ENCODE measurements at regions not wholly inside any gene's neighbourhood (a gene's known extent, or its start where the extent isn't known, plus 50 kb on each side); places are given as distances from the start of the nearest gene placed in this dataset.
"Not testable (repeated sequence)": the region's sequence is repeated elsewhere in the genome, so short reads cannot be mapped to it uniquely, and the experiment has no call there.

- no peak for DNase-seq
Observed at GRCh38 chr1:79781261-79781660, 774.7 kb upstream of the ADGRL4 start.

GRCh38 chr1:79777481-79778219 is 771.1 kb upstream of the ADGRL4 start:
- no peak for DNase-seq

GRCh38 chr1:79775402-79775801 is 768.9 kb upstream of the ADGRL4 start:
- no peak for DNase-seq

GRCh38 chr1:79773385-79773784 is 766.9 kb upstream of the ADGRL4 start:
- DNase-seq = no peak

- no peak for DNase-seq
Observed at GRCh38 chr1:79762461-79762860, 755.9 kb upstream of the ADGRL4 start.

GRCh38 chr1:79760531-79760930 is 754.0 kb upstream of the ADGRL4 start:
- no peak for DNase-seq

GRCh38 chr1:79749607-79750006 is 743.1 kb upstream of the ADGRL4 start:
- no peak for DNase-seq

GRCh38 chr1:79745929-79746328 is 739.4 kb upstream of the ADGRL4 start:
- DNase-seq = no peak

GRCh38 chr1:79744746-79745145 is 738.2 kb upstream of the ADGRL4 start:
- DNase-seq = no peak

- no peak for DNase-seq
Observed at GRCh38 chr1:79741720-79742421, 735.3 kb upstream of the ADGRL4 start.

- no peak for DNase-seq
Observed at GRCh38 chr1:79738101-79738500, 731.6 kb upstream of the ADGRL4 start.

GRCh38 chr1:79737193-79737592 is 730.7 kb upstream of the ADGRL4 start:
- DNase-seq = no peak

GRCh38 chr1:79732950-79733349 is 726.4 kb upstream of the ADGRL4 start:
- DNase-seq = no peak

GRCh38 chr1:79726911-79727310 is 720.4 kb upstream of the ADGRL4 start:
- DNase-seq = peak in 1 of 2 donors; percentile 1

GRCh38 chr1:79726321-79726720 is 719.8 kb upstream of the ADGRL4 start:
- no peak for DNase-seq

- no peak for DNase-seq
Observed at GRCh38 chr1:79716447-79716846, 709.9 kb upstream of the ADGRL4 start.

- DNase-seq = no peak
Observed at GRCh38 chr1:79714664-79715063, 708.1 kb upstream of the ADGRL4 start.

GRCh38 chr1:79711001-79711431 is 704.5 kb upstream of the ADGRL4 start:
- no peak for DNase-seq

GRCh38 chr1:79708646-79709265 is 702.2 kb upstream of the ADGRL4 start:
- no peak for DNase-seq

GRCh38 chr1:79705218-79705617 is 698.7 kb upstream of the ADGRL4 start:
- no peak for DNase-seq

- no peak for DNase-seq
Observed at GRCh38 chr1:79704067-79704466, 697.5 kb upstream of the ADGRL4 start.

- not testable (repeated sequence) for DNase-seq
Observed at GRCh38 chr1:79702336-79702999, 695.9 kb upstream of the ADGRL4 start.

Data from right lung (tissue), 2 donors.